Lower leg skin (tissue), 3 donors: ENCODE measurements at regions not wholly inside any gene's neighbourhood (a gene's known extent, or its start where the extent isn't known, plus 50 kb on each side); places are given as distances from the start of the nearest gene placed in this dataset.

Source experiments
- CTCF ChIP-seq, 3 donors: fragments of 450-650 bp; IDR thresholded peaks; one replicate each; pipeline ENCODE4 v1.5.1; 2016; ENCODE audit warnings: antibody characterized with exemption in 3 of 3, mild to moderate bottlenecking in 3 of 3, moderate library complexity in 2 of 3
- POLR2A ChIP-seq, 2 donors: fragments of 450-650 bp; IDR thresholded peaks; one replicate each; pipeline ENCODE4 v1.6.1; 2016 to 2017; ENCODE audit warnings: antibody characterized with exemption in 2 of 2, mild to moderate bottlenecking in 1 of 2, moderate library complexity in 1 of 2

GRCh38 chr17:27070836-27071235 is 223.1 kb upstream of the WSB1 start:
- no peak for TF ChIP-seq CTCF (IDR thresholded peaks at IDR 0.05)
- no peak for TF ChIP-seq POLR2A (IDR thresholded peaks at IDR 0.05)
